ENCODE measurements at regions not wholly inside any gene's neighbourhood (a gene's known extent, or its start where the extent isn't known, plus 50 kb on each side); places are given as distances from the start of the nearest gene placed in this dataset.

GRCh38 chr11:104738918-104739317, 159.3 kb downstream of the CASP12 start:
- Histone ChIP-seq H3K9me1 (ENCODE audit: control insufficient read depth, insufficient read depth, low read length) (no peaks in the 10 kb centered on the region), H3K9me3 (replicated peaks; ENCODE audit: control insufficient read depth, insufficient read depth, low read depth, low read length) (no peaks in the 10 kb centered on the region), H3K36me3 (ENCODE audit: control insufficient read depth, insufficient read depth, low read length) (no peaks in the 10 kb centered on the region), H3K79me2 (ENCODE audit: control insufficient read depth, insufficient read depth, low read length) (no peaks in the 10 kb centered on the region), H4K20me1 (replicated peaks; ENCODE audit: control insufficient read depth, insufficient read depth, low read length) (no peaks in the 10 kb centered on the region), H3K27me3 (ENCODE audit: control insufficient read depth in 2 of 2, insufficient read depth in 2 of 2, low read length in 2 of 2) (no peaks in the 10 kb centered on the region), H3K27ac (ENCODE audit: extremely low read depth, low read depth, low read length) (no peak overlapping the region), H2AFZ (ENCODE audit: low read depth, low read length) (no peak overlapping the region), H3K4me2 (ENCODE audit: insufficient read depth, low read length) (no peak overlapping the region), H3K9ac (ENCODE audit: insufficient read depth in 1 of 2, low read depth in 2 of 2, low read length in 2 of 2) (no peak overlapping the region), H3K4me3 (no peak overlapping the region), H3K4me1 (replicated peaks in 1 of 2; ENCODE audit: control insufficient read depth in 2 of 2, insufficient read depth in 2 of 2, low read length in 2 of 2) (no peaks in the 10 kb centered on the region)
- POLR2A ChIA-PET: no interaction called here
- CTCF ChIA-PET (ENCODE audit: low intra/inter-chr PET ratio): no interaction called here
- 0% methylated on average over 3 of the region's 3 CpGs for WGBS (ENCODE audit: insufficient coverage, low coverage, missing lambda C conversion rate)
- no peak for ATAC-seq
- in situ Hi-C loops (cut with MboI) (no loop called here), intact Hi-C loops (cut with micrococcal nuclease) (no loop called here)
- no TSS peak for BruUV-seq (replicated peaks)
- DNase-seq (ENCODE audit: extremely low read depth in 1 of 4, low spot score in 3 of 4): no peak
- no peak for FAIRE-seq
- no peak for TF ChIP-seq NCOA2 (IDR thresholded peaks at IDR 0.05; ENCODE audit: partially characterized antibody in 2 of 2)
- TF ChIP-seq BCOR (IDR thresholded peaks at IDR 0.05): no peak
- no peak for TF ChIP-seq HES1 (IDR thresholded peaks at IDR 0.05; ENCODE audit: low read depth)
- no peak for TF ChIP-seq CGGBP1 (CRISPR knock-in tag; IDR thresholded peaks at IDR 0.05)
- TF ChIP-seq BCL6 (CRISPR knock-in tag; IDR thresholded peaks at IDR 0.05): no peak
- TF ChIP-seq ZNF551 (CRISPR knock-in tag; IDR thresholded peaks at IDR 0.05): no peak
- TF ChIP-seq ELF1 (tag; IDR thresholded peaks at IDR 0.05): no peak
- no peak for TF ChIP-seq ESRRA (IDR thresholded peaks at IDR 0.05; ENCODE audit: borderline replicate concordance, low read depth)
- no peak for TF ChIP-seq MTA3 (IDR thresholded peaks at IDR 0.05; ENCODE audit: borderline replicate concordance)
- TF ChIP-seq DIDO1 (tag; IDR thresholded peaks at IDR 0.05; ENCODE audit: low read depth): no peak
- no peak for TF ChIP-seq ZBTB11 (CRISPR knock-in tag; IDR thresholded peaks at IDR 0.05)
- no peak for TF ChIP-seq ZNF280B (CRISPR knock-in tag; IDR thresholded peaks at IDR 0.05)
- TF ChIP-seq HNRNPUL1 (IDR thresholded peaks at IDR 0.05; ENCODE audit: low read length): no peak
- no peak for TF ChIP-seq MAFG (tag; conservative IDR thresholded peaks at IDR 0.05)
- no peak for TF ChIP-seq BCLAF1 (IDR thresholded peaks at IDR 0.05; ENCODE audit: borderline replicate concordance in 1 of 2, control insufficient read depth in 1 of 2, low read depth in 2 of 2, low read length in 1 of 2)

All from K562 (cell line).